ENCODE measurements at regions not wholly inside any gene's neighbourhood (a gene's known extent, or its start where the extent isn't known, plus 50 kb on each side); places are given as distances from the start of the nearest gene placed in this dataset.

DNA sequence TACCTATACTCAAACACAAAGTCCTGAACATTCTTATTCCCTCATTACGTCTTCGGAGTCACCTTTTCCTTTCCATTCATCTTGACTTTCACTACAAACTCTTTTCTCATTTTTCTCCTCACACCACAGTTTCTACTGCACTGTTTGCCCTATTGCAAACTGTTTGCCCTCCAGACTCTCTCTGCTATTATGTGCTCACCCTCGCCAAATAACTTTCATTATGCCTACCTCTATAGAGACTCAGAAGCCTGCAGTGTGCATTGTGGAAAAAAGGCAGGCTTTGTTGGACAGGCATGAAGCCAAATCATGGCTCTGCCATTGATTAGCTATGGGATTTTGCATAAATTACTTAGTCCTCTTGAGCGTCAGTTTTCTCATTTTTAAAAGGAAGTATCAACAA lies 246.6 kb upstream of the CCDC196 start:
- no peaks in the 10 kb centered on the region for H3K36me3 Mint-ChIP-seq (ENCODE audit: low read depth)
- H3K27me3 Mint-ChIP-seq (ENCODE audit: insufficient read depth, low read depth, poor library complexity) = no peaks in the 10 kb centered on the region
- no peak for ATAC-seq
- no peak for DNase-seq (ENCODE audit: low spot score)
- no peak overlapping the region for H3K4me3 Mint-ChIP-seq
- Histone ChIP-seq H4K20me1 (replicated peaks; ENCODE audit: insufficient read depth) (no peaks in the 10 kb centered on the region), H3K9me2 (ENCODE audit: insufficient read depth) (no peaks in the 10 kb centered on the region; the same call in 1 of the 2 replicates), H3K79me2 (replicated peaks; ENCODE audit: insufficient read depth) (no peaks in the 10 kb centered on the region), H3K4me2 (no peak overlapping the region), H3K36me3 (ENCODE audit: insufficient read depth) (no peaks in the 10 kb centered on the region), H3K27ac (ENCODE audit: low read depth) (no peak overlapping the region), H3K4me1 (ENCODE audit: insufficient read depth) (peaks cover 7% of the 10 kb centered on the region; the same call in 1 of the 2 replicates), H3K4me3 (no peak overlapping the region), H2AFZ (no peak overlapping the region), H3F3A (replicated peaks; ENCODE audit: low read depth) (no peaks in the 10 kb centered on the region), H3K27me3 (ENCODE audit: insufficient read depth) (no peaks in the 10 kb centered on the region)
- H3K27ac Mint-ChIP-seq = no peak overlapping the region
- H3K4me1 Mint-ChIP-seq = peaks cover 8% of the 10 kb centered on the region
- no peaks in the 10 kb centered on the region; the same call in 2 of the 3 replicates for H3K9me3 Mint-ChIP-seq
- TF ChIP-seq EZH2phosphoT487 (IDR thresholded peaks at IDR 0.05; ENCODE audit: unreplicated experiment) (no peak), ZNF114 (CRISPR knock-in tag; IDR thresholded peaks at IDR 0.05) (no peak), NANOG (IDR thresholded peaks at IDR 0.05; ENCODE audit: borderline replicate concordance) (no peak), CREB1 (CRISPR knock-in tag; IDR thresholded peaks at IDR 0.05; ENCODE audit: low read depth) (no peak), ZNF331 (CRISPR knock-in tag; IDR thresholded peaks at IDR 0.05; ENCODE audit: low read depth) (no peak), EZH2 (IDR thresholded peaks at IDR 0.05; ENCODE audit: low read depth, unreplicated experiment) (no peak), POLR2AphosphoS5 (IDR thresholded peaks at IDR 0.05; ENCODE audit: low read depth) (no peak), STAT1 (IDR thresholded peaks at IDR 0.05; ENCODE audit: unreplicated experiment) (no peak), JUNB (IDR thresholded peaks at IDR 0.05; ENCODE audit: unreplicated experiment) (no peak)
- TF ChIP-seq, protein P1, sequence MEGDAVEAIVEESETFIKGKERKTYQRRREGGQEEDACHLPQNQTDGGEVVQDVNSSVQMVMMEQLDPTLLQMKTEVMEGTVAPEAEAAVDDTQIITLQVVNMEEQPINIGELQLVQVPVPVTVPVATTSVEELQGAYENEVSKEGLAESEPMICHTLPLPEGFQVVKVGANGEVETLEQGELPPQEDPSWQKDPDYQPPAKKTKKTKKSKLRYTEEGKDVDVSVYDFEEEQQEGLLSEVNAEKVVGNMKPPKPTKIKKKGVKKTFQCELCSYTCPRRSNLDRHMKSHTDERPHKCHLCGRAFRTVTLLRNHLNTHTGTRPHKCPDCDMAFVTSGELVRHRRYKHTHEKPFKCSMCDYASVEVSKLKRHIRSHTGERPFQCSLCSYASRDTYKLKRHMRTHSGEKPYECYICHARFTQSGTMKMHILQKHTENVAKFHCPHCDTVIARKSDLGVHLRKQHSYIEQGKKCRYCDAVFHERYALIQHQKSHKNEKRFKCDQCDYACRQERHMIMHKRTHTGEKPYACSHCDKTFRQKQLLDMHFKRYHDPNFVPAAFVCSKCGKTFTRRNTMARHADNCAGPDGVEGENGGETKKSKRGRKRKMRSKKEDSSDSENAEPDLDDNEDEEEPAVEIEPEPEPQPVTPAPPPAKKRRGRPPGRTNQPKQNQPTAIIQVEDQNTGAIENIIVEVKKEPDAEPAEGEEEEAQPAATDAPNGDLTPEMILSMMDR (conservative IDR thresholded peaks at IDR 0.05; ENCODE audit: low read depth in 2 of 2) = no peak
- TF ChIP-seq, protein P2, sequence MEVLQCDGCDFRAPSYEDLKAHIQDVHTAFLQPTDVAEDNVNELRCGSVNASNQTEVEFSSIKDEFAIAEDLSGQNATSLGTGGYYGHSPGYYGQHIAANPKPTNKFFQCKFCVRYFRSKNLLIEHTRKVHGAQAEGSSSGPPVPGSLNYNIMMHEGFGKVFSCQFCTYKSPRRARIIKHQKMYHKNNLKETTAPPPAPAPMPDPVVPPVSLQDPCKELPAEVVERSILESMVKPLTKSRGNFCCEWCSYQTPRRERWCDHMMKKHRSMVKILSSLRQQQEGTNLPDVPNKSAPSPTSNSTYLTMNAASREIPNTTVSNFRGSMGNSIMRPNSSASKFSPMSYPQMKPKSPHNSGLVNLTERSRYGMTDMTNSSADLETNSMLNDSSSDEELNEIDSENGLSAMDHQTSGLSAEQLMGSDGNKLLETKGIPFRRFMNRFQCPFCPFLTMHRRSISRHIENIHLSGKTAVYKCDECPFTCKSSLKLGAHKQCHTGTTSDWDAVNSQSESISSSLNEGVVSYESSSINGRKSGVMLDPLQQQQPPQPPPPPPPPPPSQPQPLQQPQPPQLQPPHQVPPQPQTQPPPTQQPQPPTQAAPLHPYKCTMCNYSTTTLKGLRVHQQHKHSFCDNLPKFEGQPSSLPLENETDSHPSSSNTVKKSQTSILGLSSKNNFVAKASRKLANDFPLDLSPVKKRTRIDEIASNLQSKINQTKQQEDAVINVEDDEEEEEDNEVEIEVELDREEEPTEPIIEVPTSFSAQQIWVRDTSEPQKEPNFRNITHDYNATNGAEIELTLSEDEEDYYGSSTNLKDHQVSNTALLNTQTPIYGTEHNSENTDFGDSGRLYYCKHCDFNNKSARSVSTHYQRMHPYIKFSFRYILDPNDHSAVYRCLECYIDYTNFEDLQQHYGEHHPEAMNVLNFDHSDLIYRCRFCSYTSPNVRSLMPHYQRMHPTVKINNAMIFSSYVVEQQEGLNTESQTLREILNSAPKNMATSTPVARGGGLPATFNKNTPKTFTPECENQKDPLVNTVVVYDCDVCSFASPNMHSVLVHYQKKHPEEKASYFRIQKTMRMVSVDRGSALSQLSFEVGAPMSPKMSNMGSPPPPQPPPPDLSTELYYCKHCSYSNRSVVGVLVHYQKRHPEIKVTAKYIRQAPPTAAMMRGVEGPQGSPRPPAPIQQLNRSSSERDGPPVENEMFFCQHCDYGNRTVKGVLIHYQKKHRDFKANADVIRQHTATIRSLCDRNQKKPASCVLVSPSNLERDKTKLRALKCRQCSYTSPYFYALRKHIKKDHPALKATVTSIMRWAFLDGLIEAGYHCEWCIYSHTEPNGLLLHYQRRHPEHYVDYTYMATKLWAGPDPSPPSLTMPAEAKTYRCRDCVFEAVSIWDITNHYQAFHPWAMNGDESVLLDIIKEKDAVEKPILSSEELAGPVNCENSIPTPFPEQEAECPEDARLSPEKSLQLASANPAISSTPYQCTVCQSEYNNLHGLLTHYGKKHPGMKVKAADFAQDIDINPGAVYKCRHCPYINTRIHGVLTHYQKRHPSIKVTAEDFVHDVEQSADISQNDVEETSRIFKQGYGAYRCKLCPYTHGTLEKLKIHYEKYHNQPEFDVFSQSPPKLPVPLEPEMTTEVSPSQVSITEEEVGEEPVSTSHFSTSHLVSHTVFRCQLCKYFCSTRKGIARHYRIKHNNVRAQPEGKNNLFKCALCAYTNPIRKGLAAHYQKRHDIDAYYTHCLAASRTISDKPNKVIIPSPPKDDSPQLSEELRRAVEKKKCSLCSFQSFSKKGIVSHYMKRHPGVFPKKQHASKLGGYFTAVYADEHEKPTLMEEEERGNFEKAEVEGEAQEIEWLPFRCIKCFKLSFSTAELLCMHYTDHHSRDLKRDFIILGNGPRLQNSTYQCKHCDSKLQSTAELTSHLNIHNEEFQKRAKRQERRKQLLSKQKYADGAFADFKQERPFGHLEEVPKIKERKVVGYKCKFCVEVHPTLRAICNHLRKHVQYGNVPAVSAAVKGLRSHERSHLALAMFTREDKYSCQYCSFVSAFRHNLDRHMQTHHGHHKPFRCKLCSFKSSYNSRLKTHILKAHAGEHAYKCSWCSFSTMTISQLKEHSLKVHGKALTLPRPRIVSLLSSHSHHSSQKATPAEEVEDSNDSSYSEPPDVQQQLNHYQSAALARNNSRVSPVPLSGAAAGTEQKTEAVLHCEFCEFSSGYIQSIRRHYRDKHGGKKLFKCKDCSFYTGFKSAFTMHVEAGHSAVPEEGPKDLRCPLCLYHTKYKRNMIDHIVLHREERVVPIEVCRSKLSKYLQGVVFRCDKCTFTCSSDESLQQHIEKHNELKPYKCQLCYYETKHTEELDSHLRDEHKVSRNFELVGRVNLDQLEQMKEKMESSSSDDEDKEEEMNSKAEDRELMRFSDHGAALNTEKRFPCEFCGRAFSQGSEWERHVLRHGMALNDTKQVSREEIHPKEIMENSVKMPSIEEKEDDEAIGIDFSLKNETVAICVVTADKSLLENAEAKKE (CRISPR knock-in tag; IDR thresholded peaks at IDR 0.05) = no peak
- TF ChIP-seq, protein P3, sequence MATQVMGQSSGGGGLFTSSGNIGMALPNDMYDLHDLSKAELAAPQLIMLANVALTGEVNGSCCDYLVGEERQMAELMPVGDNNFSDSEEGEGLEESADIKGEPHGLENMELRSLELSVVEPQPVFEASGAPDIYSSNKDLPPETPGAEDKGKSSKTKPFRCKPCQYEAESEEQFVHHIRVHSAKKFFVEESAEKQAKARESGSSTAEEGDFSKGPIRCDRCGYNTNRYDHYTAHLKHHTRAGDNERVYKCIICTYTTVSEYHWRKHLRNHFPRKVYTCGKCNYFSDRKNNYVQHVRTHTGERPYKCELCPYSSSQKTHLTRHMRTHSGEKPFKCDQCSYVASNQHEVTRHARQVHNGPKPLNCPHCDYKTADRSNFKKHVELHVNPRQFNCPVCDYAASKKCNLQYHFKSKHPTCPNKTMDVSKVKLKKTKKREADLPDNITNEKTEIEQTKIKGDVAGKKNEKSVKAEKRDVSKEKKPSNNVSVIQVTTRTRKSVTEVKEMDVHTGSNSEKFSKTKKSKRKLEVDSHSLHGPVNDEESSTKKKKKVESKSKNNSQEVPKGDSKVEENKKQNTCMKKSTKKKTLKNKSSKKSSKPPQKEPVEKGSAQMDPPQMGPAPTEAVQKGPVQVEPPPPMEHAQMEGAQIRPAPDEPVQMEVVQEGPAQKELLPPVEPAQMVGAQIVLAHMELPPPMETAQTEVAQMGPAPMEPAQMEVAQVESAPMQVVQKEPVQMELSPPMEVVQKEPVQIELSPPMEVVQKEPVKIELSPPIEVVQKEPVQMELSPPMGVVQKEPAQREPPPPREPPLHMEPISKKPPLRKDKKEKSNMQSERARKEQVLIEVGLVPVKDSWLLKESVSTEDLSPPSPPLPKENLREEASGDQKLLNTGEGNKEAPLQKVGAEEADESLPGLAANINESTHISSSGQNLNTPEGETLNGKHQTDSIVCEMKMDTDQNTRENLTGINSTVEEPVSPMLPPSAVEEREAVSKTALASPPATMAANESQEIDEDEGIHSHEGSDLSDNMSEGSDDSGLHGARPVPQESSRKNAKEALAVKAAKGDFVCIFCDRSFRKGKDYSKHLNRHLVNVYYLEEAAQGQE (IDR thresholded peaks at IDR 0.05; ENCODE audit: unreplicated experiment) = no peak
- TF ChIP-seq, protein P4, sequence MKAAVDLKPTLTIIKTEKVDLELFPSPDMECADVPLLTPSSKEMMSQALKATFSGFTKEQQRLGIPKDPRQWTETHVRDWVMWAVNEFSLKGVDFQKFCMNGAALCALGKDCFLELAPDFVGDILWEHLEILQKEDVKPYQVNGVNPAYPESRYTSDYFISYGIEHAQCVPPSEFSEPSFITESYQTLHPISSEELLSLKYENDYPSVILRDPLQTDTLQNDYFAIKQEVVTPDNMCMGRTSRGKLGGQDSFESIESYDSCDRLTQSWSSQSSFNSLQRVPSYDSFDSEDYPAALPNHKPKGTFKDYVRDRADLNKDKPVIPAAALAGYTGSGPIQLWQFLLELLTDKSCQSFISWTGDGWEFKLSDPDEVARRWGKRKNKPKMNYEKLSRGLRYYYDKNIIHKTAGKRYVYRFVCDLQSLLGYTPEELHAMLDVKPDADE (IDR thresholded peaks at IDR 0.05) = no peak
